Body of pancreas (tissue), 4 donors: ENCODE measurements at regions not wholly inside any gene's neighbourhood (a gene's known extent, or its start where the extent isn't known, plus 50 kb on each side); places are given as distances from the start of the nearest gene placed in this dataset.

Experiments used
- CTCF ChIP-seq, 7 experiments: fragments of 450-650 bp in 4 of 7; fragments of 200-600 bp in 3 of 7; sonication (generic) in 3 of 7; IDR thresholded peaks; one replicate each; pipeline ENCODE4 v1.5.1; 2016 to 2019; ENCODE audit warnings: antibody characterized with exemption in 7 of 7
- POLR2A ChIP-seq, 3 donors: fragments of 450-650 bp; IDR thresholded peaks; one replicate each; pipeline ENCODE4 v1.6.1; 2016; ENCODE audit warnings: antibody characterized with exemption in 3 of 3, mild to moderate bottlenecking in 2 of 3

- no peak for TF ChIP-seq CTCF (IDR thresholded peaks at IDR 0.05)
- TF ChIP-seq POLR2A (IDR thresholded peaks at IDR 0.05), result no peak
These were observed 67.5 kb upstream of the LINC01488 start for GRCh38 chr11:69413993-69414392.
